Breast epithelium (tissue), 4 donors: ENCODE measurements at regions not wholly inside any gene's neighbourhood (a gene's known extent, or its start where the extent isn't known, plus 50 kb on each side); places are given as distances from the start of the nearest gene placed in this dataset.

Experiments
- DNase-seq, 2 donors: peaks; one replicate each; pipeline ENCODE4 v3.0.0-alpha.2; 2019; ENCODE audit warnings: low spot score in 2 of 2
- H3K27ac ChIP-seq, 2 donors: fragments of 200-600 bp; sonication (generic) in 1 of 2; one replicate each; pipeline ENCODE4 v1.5.1; 2016 to 2019; ENCODE audit warnings: mild to moderate bottlenecking in 1 of 2
- H3K27me3 ChIP-seq, 2 donors: fragments of 200-600 bp; sonication (generic) in 1 of 2; one replicate each; pipeline versions ENCODE4 v1.5.1 to v1.6.0; 2017 to 2019; ENCODE audit warnings: control low read depth in 1 of 2, mild to moderate bottlenecking in 1 of 2
- H3K36me3 ChIP-seq: fragments of 200-600 bp; one replicate; pipeline ENCODE4 v1.5.1; 2019
- H3K4me1 ChIP-seq, 2 donors: fragments of 200-600 bp; sonication (generic); one replicate each; pipeline ENCODE4 v1.5.1; 2016 to 2019; ENCODE audit warnings: control low read depth in 1 of 2
- H3K4me3 ChIP-seq, 3 donors: fragments of 200-600 bp; sonication (generic); 1 replicate in 2 of 3; 2 replicates in 1 of 3; pipeline ENCODE4 v1.5.1; 2016 to 2019; ENCODE audit warnings: mild to moderate bottlenecking in 3 of 3, moderate library complexity in 2 of 3
- H3K9me3 ChIP-seq, 2 donors: fragments of 200-600 bp; sonication (generic) in 1 of 2; one replicate each; pipeline ENCODE4 v1.5.1; 2016 to 2019; ENCODE audit warnings: control low read depth in 1 of 2
- POLR2A ChIP-seq: fragments of 450-650 bp; IDR thresholded peaks from one replicate; pipeline ENCODE4 v1.6.1; 2016; ENCODE audit warnings: antibody characterized with exemption, mild to moderate bottlenecking, moderate library complexity
- POLR2AphosphoS5 ChIP-seq, 3 donors: sonication (generic); formaldehyde crosslinking; IDR thresholded peaks; one replicate each; pipeline ENCODE4 v1.6.1; 2017; ENCODE audit warnings: antibody characterized with exemption in 3 of 3
- intact Hi-C: fragments of 100-400 bp; cut with DNase I; formaldehyde crosslinking; loops from one replicate; pipeline ENCODE4 v1.15.1; 2023; ENCODE audit warnings: low total_unique reads
- TF ChIP-seq, protein P1 (sequence below), 3 donors: fragments of 450-650 bp; IDR thresholded peaks; one replicate each; pipeline ENCODE4 v1.5.1; 2016 to 2017; ENCODE audit warnings: antibody characterized with exemption in 3 of 3, mild to moderate bottlenecking in 3 of 3, moderate library complexity in 3 of 3

DNA sequence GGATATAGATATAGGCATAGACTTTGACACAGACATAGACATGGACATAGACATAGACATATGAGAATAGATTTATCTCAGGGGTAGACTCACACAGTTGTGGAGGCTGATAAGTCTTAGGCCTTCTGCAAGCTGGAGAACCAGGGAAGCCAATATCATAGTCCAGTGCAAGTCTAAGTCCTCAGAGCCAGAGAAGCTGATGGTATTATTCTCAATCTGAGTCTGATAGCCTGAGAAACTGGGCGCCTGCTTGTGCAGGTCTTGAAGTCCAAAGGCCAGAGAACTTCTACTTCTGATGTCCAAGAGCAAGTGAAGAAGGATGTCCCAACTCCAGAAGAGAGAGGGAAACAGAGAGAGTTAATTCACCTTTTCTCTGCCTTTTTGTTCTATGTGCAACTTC lies 476.5 kb downstream of the SLC6A15 start:
- no peaks in the 10 kb centered on the region for H3K9me3 ChIP-seq
- no peak overlapping the region for H3K4me3 ChIP-seq
- TF ChIP-seq POLR2AphosphoS5 (IDR thresholded peaks at IDR 0.05) (no peak), POLR2A (no peak)
- H3K4me1 ChIP-seq = no peaks in the 10 kb centered on the region
- no peaks in the 10 kb centered on the region for H3K36me3 ChIP-seq
- no peak overlapping the region for H3K27ac ChIP-seq
- DNase-seq = no peak
- no peaks in the 10 kb centered on the region for H3K27me3 ChIP-seq
- intact Hi-C loops = no loop called here

DNA sequence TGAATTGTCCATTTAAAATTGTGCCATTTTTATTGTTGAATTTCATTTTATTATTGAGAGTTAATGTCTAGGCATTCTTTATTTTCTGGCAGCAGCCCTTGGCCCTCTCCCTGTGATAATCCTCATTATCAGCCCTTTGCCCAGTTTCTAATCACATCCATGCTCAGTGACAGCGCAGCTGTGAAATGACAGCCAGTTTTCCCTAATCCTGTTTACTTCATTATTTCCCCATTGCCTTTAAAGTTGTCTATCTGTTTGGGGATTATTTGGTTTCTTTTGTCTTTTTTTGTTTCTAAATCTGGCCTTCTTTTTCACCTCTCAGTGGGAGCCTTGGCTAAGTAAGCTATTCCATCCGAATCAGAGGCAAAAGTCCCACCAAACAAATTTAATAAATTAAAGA lies 476.9 kb downstream of the SLC6A15 start:
- H3K36me3 ChIP-seq = no peaks in the 10 kb centered on the region
- H3K27ac ChIP-seq = no peak overlapping the region
- no peak for DNase-seq
- no peaks in the 10 kb centered on the region for H3K9me3 ChIP-seq
- no peaks in the 10 kb centered on the region for H3K4me1 ChIP-seq
- no peak overlapping the region for H3K4me3 ChIP-seq
- TF ChIP-seq POLR2A (no peak), POLR2AphosphoS5 (IDR thresholded peaks at IDR 0.05) (no peak)
- TF ChIP-seq, protein P1, sequence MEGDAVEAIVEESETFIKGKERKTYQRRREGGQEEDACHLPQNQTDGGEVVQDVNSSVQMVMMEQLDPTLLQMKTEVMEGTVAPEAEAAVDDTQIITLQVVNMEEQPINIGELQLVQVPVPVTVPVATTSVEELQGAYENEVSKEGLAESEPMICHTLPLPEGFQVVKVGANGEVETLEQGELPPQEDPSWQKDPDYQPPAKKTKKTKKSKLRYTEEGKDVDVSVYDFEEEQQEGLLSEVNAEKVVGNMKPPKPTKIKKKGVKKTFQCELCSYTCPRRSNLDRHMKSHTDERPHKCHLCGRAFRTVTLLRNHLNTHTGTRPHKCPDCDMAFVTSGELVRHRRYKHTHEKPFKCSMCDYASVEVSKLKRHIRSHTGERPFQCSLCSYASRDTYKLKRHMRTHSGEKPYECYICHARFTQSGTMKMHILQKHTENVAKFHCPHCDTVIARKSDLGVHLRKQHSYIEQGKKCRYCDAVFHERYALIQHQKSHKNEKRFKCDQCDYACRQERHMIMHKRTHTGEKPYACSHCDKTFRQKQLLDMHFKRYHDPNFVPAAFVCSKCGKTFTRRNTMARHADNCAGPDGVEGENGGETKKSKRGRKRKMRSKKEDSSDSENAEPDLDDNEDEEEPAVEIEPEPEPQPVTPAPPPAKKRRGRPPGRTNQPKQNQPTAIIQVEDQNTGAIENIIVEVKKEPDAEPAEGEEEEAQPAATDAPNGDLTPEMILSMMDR (IDR thresholded peaks at IDR 0.05) = no peak
- H3K27me3 ChIP-seq = no peaks in the 10 kb centered on the region
- intact Hi-C loops = no loop called here

DNA sequence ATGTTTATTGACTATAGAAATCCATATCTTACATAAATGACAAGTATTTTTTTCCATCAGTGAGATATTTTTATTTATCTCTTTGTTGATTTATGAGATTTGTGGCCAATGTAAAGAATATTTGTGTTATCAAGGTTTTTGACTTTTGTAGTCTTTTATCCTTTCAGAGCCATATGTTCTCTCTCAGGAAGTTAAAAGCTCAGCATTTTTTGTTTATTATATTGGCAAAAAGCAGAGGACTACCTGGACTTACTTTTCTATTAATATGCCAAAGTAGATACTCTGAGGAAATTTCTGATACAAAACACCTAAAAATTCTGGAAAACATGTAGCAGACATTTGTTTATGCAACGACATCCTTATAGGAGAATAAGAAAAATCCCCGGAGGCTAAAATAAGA lies 490.3 kb downstream of the SLC6A15 start:
- Histone ChIP-seq H3K27me3 (no peaks in the 10 kb centered on the region), H3K27ac (no peak overlapping the region), H3K36me3 (peaks cover 3% of the 10 kb centered on the region), H3K4me3 (no peak overlapping the region), H3K9me3 (no peaks in the 10 kb centered on the region), H3K4me1 (no peaks in the 10 kb centered on the region)
- TF ChIP-seq, protein P1 (IDR thresholded peaks at IDR 0.05) = no peak
- TF ChIP-seq POLR2AphosphoS5 (IDR thresholded peaks at IDR 0.05) (no peak), POLR2A (no peak)
- intact Hi-C loops = no loop called here
- no peak for DNase-seq

DNA sequence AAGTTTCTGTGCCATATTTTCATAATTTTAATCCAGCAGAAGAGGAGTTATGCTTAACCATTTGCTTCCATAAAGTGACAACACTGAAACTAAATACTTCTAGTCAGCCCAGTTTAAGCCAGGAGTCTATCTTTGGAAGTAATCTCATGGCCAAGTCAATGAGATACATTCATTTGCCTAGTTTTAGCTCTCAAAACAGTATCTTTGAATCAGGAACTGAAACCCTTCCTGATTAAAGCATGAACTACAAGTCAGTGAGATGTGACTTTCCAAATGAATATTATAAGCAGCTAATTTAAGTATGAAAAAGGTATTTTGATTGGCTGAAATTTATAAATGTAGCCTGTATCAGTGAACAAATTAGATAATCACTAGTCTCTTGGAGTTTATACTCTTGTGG lies 491.5 kb downstream of the SLC6A15 start:
- Histone ChIP-seq H3K27ac (no peak overlapping the region), H3K36me3 (no peaks in the 10 kb centered on the region), H3K4me1 (no peaks in the 10 kb centered on the region), H3K27me3 (no peaks in the 10 kb centered on the region), H3K4me3 (no peak overlapping the region), H3K9me3 (no peaks in the 10 kb centered on the region)
- TF ChIP-seq, protein P1 (IDR thresholded peaks at IDR 0.05) = no peak
- TF ChIP-seq POLR2A (no peak), POLR2AphosphoS5 (IDR thresholded peaks at IDR 0.05) (no peak)
- intact Hi-C loops = no loop called here
- no peak for DNase-seq

DNA sequence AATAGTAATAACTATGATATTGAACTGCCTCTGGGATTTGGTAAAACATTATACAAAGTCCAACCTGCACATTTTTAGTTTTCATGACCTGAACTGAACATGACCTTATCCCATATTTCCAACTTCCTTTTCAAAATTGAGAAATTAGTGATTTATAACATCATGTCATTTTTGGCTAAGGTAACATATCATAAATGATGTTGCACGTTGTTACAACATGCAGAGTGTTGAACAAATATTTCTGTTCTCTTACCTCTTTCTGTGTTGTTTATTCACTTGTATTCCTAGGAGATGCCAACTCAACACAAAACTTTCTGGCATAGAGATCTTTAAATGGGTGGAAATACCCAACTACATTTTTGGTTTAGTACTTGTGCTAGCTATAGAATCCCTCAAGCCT lies 496.0 kb downstream of the SLC6A15 start:
- Histone ChIP-seq H3K4me1 (no peaks in the 10 kb centered on the region), H3K9me3 (no peaks in the 10 kb centered on the region), H3K27ac (no peak overlapping the region), H3K36me3 (no peaks in the 10 kb centered on the region), H3K4me3 (no peak overlapping the region), H3K27me3 (no peaks in the 10 kb centered on the region)
- TF ChIP-seq POLR2A (no peak), POLR2AphosphoS5 (IDR thresholded peaks at IDR 0.05) (no peak)
- TF ChIP-seq, protein P1 (IDR thresholded peaks at IDR 0.05) = no peak
- intact Hi-C loops = no loop called here
- DNase-seq = no peak

DNA sequence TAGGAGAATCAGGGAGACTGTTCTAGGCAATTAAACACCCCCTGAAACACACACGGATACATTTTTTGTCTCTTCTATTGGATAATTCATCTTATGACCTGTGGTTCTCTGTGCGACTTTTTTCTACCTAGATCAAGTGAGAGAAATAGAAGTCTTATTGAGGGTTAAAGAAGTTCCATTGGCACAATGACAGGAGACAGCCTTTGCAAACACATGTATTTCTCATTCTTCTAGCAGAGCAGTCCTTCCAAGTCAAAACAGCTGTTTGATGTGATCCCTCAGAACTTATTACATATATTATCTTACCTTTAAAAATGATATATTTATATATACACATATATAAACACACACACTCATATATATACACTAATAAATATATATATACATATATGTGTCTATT lies 496.7 kb downstream of the SLC6A15 start:
- no peaks in the 10 kb centered on the region for H3K36me3 ChIP-seq
- no peak overlapping the region for H3K4me3 ChIP-seq
- DNase-seq = no peak
- no peaks in the 10 kb centered on the region for H3K27me3 ChIP-seq
- H3K4me1 ChIP-seq = no peaks in the 10 kb centered on the region
- H3K27ac ChIP-seq = no peak overlapping the region
- H3K9me3 ChIP-seq = no peaks in the 10 kb centered on the region
- TF ChIP-seq POLR2A = no peak
- TF ChIP-seq, protein P1 (IDR thresholded peaks at IDR 0.05) = no peak
- no peak for TF ChIP-seq POLR2AphosphoS5 (IDR thresholded peaks at IDR 0.05)
- intact Hi-C loops = no loop called here
